H9 (cell line): ENCODE measurements at regions not wholly inside any gene's neighbourhood (a gene's known extent, or its start where the extent isn't known, plus 50 kb on each side); places are given as distances from the start of the nearest gene placed in this dataset.

Experiments
- DNase-seq: peaks from one replicate; pipeline ENCODE4 v3.0.0-alpha.2; 2017
- H2AFZ ChIP-seq: one replicate; pipeline ENCODE4 v1.6.1; 2013; ENCODE audit warnings: mild to moderate bottlenecking, low read length, control low read depth, moderate library complexity
- H2AK5ac ChIP-seq: 2 replicates; pipeline ENCODE4 v1.6.1; 2013; ENCODE audit warnings: low read length, control low read depth, mixed read lengths; ENCODE audit not compliant: insufficient read length
- H2BK120ac ChIP-seq: one replicate; pipeline ENCODE4 v1.6.1; 2013; ENCODE audit warnings: low read depth, mild to moderate bottlenecking, low read length, control low read depth, inconsistent platforms; ENCODE audit not compliant: poor library complexity, severe bottlenecking
- H2BK12ac ChIP-seq: 2 replicates; pipeline ENCODE4 v1.6.1; 2013; ENCODE audit warnings: low read length, control low read depth, mixed read lengths, low read depth; ENCODE audit not compliant: insufficient read length
- H2BK15ac ChIP-seq: 2 replicates; pipeline ENCODE4 v1.6.1; 2013; ENCODE audit warnings: low read depth, low read length, control low read depth
- H2BK20ac ChIP-seq: one replicate; pipeline ENCODE4 v1.6.1; 2013; ENCODE audit warnings: low read depth, mild to moderate bottlenecking, low read length, control low read depth, inconsistent platforms; ENCODE audit not compliant: poor library complexity, severe bottlenecking
- H2BK5ac ChIP-seq: 2 replicates; pipeline ENCODE4 v1.6.1; 2013; ENCODE audit warnings: low read length, control low read depth, mixed read lengths; ENCODE audit not compliant: insufficient read length
- H3K14ac ChIP-seq: 2 replicates; pipeline ENCODE4 v1.6.1; 2013; ENCODE audit warnings: low read length, control low read depth; ENCODE audit not compliant: insufficient read depth
- H3K18ac ChIP-seq: 2 replicates; pipeline ENCODE4 v1.6.1; 2013; ENCODE audit warnings: low read depth, mild to moderate bottlenecking, mixed read lengths, low read length, control low read depth; ENCODE audit not compliant: insufficient read length
- H3K23ac ChIP-seq: 2 replicates; pipeline ENCODE4 v1.6.1; 2013; ENCODE audit warnings: low read length, control low read depth, mixed read lengths, low read depth; ENCODE audit not compliant: insufficient read length
- H3K23me2 ChIP-seq: 2 replicates; pipeline ENCODE4 v1.6.1; 2013; ENCODE audit warnings: low read depth, mild to moderate bottlenecking, mixed read lengths, low read length, control low read depth; ENCODE audit not compliant: insufficient read length, poor library complexity, severe bottlenecking
- H3K27ac ChIP-seq: 2 replicates; pipeline ENCODE4 v1.5.1; 2013; ENCODE audit warnings: low read length, control low read depth, mixed read lengths, low read depth; ENCODE audit not compliant: insufficient read length
- H3K27me3 ChIP-seq: 2 replicates; pipeline ENCODE4 v1.6.1; 2013; ENCODE audit warnings: low read length, control low read depth, inconsistent platforms; ENCODE audit not compliant: insufficient read depth
- H3K4ac ChIP-seq: 2 replicates; pipeline ENCODE4 v1.6.1; 2013; ENCODE audit warnings: low read depth, mild to moderate bottlenecking, control low read depth, inconsistent platforms, low read length, moderate library complexity
- H3K4me1 ChIP-seq: 2 replicates; pipeline ENCODE4 v1.6.1; 2013; ENCODE audit warnings: low read length, control low read depth, inconsistent platforms; ENCODE audit not compliant: insufficient read depth
- H3K4me2 ChIP-seq: 2 replicates; pipeline ENCODE4 v1.6.1; 2013; ENCODE audit warnings: low read length, control low read depth, mixed read lengths; ENCODE audit not compliant: insufficient read length, insufficient read depth
- H3K56ac ChIP-seq: 2 replicates; pipeline ENCODE4 v1.6.1; 2013; ENCODE audit warnings: low read depth, mild to moderate bottlenecking, mixed read lengths, low read length, control low read depth; ENCODE audit not compliant: insufficient read length
- H3K79me1 ChIP-seq: 2 replicates; pipeline ENCODE4 v1.6.1; 2013; ENCODE audit warnings: low read depth, mild to moderate bottlenecking, moderate library complexity, low read length, control low read depth, inconsistent platforms; ENCODE audit not compliant: insufficient read depth, poor library complexity, severe bottlenecking
- H3K79me2 ChIP-seq: 2 replicates; pipeline ENCODE4 v1.6.1; 2013; ENCODE audit warnings: low read length, control low read depth, inconsistent platforms; ENCODE audit not compliant: insufficient read depth
- H3K9ac ChIP-seq: 2 replicates; pipeline ENCODE4 v1.6.1; 2013; ENCODE audit warnings: low read length, control low read depth, mixed read lengths; ENCODE audit not compliant: insufficient read length; ENCODE audit errors: extremely low read depth
- H3K9me3 ChIP-seq: one replicate; pipeline ENCODE4 v1.6.1; 2013; ENCODE audit warnings: low read depth, low read length, inconsistent platforms; ENCODE audit not compliant: control insufficient read depth
- H3T11ph ChIP-seq: one replicate; pipeline ENCODE4 v1.6.1; 2013; ENCODE audit warnings: mild to moderate bottlenecking, low read length, control low read depth, inconsistent platforms
- H4K20me1 ChIP-seq: one replicate; pipeline ENCODE4 v1.6.1; 2013; ENCODE audit not compliant: control insufficient read depth, insufficient read length, insufficient read depth
- H4K5ac ChIP-seq: 2 replicates; pipeline ENCODE4 v1.6.1; 2013; ENCODE audit warnings: low read depth, mild to moderate bottlenecking, mixed read lengths, low read length, control low read depth; ENCODE audit not compliant: insufficient read length
- H4K8ac ChIP-seq: replicated peaks from 2 replicates; pipeline ENCODE4 v1.6.1; 2013; ENCODE audit warnings: low read length, control low read depth, mixed read lengths, low read depth; ENCODE audit not compliant: insufficient read length
- H4K91ac ChIP-seq: 2 replicates; pipeline ENCODE4 v1.6.1; 2013; ENCODE audit warnings: low read depth, mild to moderate bottlenecking, moderate library complexity, mixed read lengths, low read length, control low read depth; ENCODE audit not compliant: insufficient read length
- H3K27ac Mint-ChIP-seq, 3 experiments: 2 replicates in 2 of 3; 3 replicates in 1 of 3; pipeline ENCODE4 v1.8.0; 2020 to 2021; ENCODE audit warnings: mixed read lengths in 3 of 3, mild to moderate bottlenecking in 1 of 3, moderate library complexity in 1 of 3
- H3K27me3 Mint-ChIP-seq: 2 replicates; pipeline ENCODE4 v1.8.0; 2021; ENCODE audit warnings: low read depth, mild to moderate bottlenecking, moderate library complexity, mixed read lengths
- H3K36me3 Mint-ChIP-seq, 3 experiments: 2 replicates in 2 of 3; 3 replicates in 1 of 3; pipeline ENCODE4 v1.8.0; 2020 to 2021; ENCODE audit warnings: low read depth in 3 of 3, mixed read lengths in 3 of 3; ENCODE audit not compliant: insufficient read depth in 1 of 3
- H3K4me1 Mint-ChIP-seq, 2 experiments: 2 replicates each; pipeline ENCODE4 v1.8.0; 2020; ENCODE audit warnings: mixed read lengths in 2 of 2
- H3K4me3 Mint-ChIP-seq, 2 experiments: 2 replicates in 1 of 2; 3 replicates in 1 of 2; pipeline ENCODE4 v1.8.0; 2020 to 2021; ENCODE audit warnings: mild to moderate bottlenecking in 2 of 2, mixed read lengths in 2 of 2, moderate library complexity in 1 of 2
- H3K9me3 Mint-ChIP-seq, 2 experiments: 2 replicates in 1 of 2; 3 replicates in 1 of 2; pipeline ENCODE4 v1.8.0; 2020; ENCODE audit warnings: mild to moderate bottlenecking in 2 of 2, mixed read lengths in 2 of 2, moderate library complexity in 1 of 2
- CTCF ChIP-seq: fragments of 200-600 bp; sonication (generic); conservative IDR thresholded peaks from 3 replicates; pipeline ENCODE4 v1.8.0; 2021; ENCODE audit warnings: antibody characterized with exemption, mild to moderate bottlenecking
- WGBS: extraction: QIAGEN DNeasy Blood & Tissue Kit; methylation state at CpG from one replicate; pipeline ENCODE4 v1.1.7; 2013; ENCODE audit warnings: missing lambda C conversion rate, low lambda C conversion rate, mixed read lengths; ENCODE audit not compliant: insufficient read length; ENCODE audit errors: extremely low coverage; 5-methylcytosine and 5-hydroxymethylcytosine counted together

DNA sequence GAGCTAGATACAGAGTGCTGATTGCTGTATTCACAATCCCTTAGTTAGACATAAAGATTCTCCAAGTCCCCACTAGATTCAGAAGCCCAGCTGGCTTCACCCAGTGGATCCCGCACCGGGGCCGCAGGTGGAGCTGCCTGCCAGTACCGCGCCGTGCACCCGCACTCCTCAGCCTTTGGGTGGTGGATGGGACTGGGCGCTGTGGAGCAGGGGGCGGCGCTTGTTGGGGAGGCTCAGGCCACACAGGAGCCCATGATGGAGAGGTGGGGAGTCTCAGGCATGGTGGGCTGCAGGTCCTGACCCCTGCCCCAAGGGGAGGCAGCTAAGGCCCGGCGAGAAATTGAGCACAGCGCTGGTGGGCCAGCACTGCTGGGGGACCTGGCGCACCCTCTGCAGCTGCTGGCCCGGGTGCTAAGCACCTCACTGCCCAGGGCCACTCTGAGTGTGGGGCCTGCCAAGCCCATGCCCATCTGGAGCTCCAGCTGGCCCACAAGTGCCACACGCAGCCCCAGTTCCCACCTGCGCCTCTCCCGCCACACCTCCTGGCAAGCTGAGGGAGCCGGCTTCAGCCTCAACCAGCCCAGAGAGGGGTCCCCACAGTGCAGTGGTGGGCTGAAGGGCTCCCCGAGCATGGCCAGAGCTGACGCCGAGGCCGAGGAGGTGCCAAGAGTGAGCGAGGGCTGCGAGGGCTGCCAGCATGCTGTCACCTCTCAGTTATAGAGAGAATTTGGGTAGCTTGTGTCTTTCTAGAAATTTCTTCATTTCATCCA, 417.6 kb downstream of the METTL15 start:
- Histone ChIP-seq H2BK120ac (no peak overlapping the region), H3K79me2 (no peaks in the 10 kb centered on the region), H3K4ac (no peak overlapping the region), H3K9ac (no peak overlapping the region), H4K91ac (no peak overlapping the region), H3K27me3 (no peaks in the 10 kb centered on the region), H3K4me1 (no peaks in the 10 kb centered on the region), H4K8ac (no peak overlapping the region), H2AFZ (no peak overlapping the region), H4K20me1 (no peaks in the 10 kb centered on the region), H3K9me3 (no peaks in the 10 kb centered on the region), H3K18ac (no peak overlapping the region), H4K5ac (no peak overlapping the region), H2AK5ac (no peak overlapping the region), H2BK20ac (no peak overlapping the region), H3K23me2 (no peaks in the 10 kb centered on the region), H2BK12ac (no peak overlapping the region), H3K23ac (no peak overlapping the region), H3K79me1 (no peaks in the 10 kb centered on the region), H2BK15ac (no peak overlapping the region), H3K4me2 (no peak overlapping the region), H3T11ph (no peak overlapping the region), H3K27ac (no peak overlapping the region), H2BK5ac (no peak overlapping the region), H3K14ac (no peak overlapping the region), H3K56ac (no peak overlapping the region)
- no CpG with 5 or more reads among the region's 25 CpGs for WGBS
- peaks cover 12 to 21% (median 18%) of the 10 kb centered on the region in 3 experiments for H3K36me3 Mint-ChIP-seq
- no peak overlapping the region for H3K4me3 Mint-ChIP-seq
- no peak overlapping the region for H3K27ac Mint-ChIP-seq
- H3K27me3 Mint-ChIP-seq, result no peaks in the 10 kb centered on the region; the same call in 1 of the 2 replicates
- no peak for TF ChIP-seq CTCF
- no peaks in the 10 kb centered on the region for H3K4me1 Mint-ChIP-seq
- peaks cover 19 to 26% of the 10 kb centered on the region in 2 experiments for H3K9me3 Mint-ChIP-seq
- no peak for DNase-seq
